Gastrocnemius medialis (tissue), 4 donors: ENCODE measurements at regions not wholly inside any gene's neighbourhood (a gene's known extent, or its start where the extent isn't known, plus 50 kb on each side); places are given as distances from the start of the nearest gene placed in this dataset.

Source experiments
- ATAC-seq, 2 donors: fragments of 150-250 bp; one replicate each; pipeline ENCODE4 v1.9.1; 2016
- DNase-seq, 2 donors: peaks; one replicate each; pipeline ENCODE4 v3.0.0-alpha.2; 2019
- H3K27ac ChIP-seq, 4 donors: fragments of 200-600 bp; sonication (generic); 1 replicate in 1 of 4; 2 replicates in 3 of 4; pipeline ENCODE4 v1.5.1; 2016 to 2018; ENCODE audit warnings: mild to moderate bottlenecking in 2 of 4, moderate library complexity in 1 of 4
- H3K27me3 ChIP-seq, 3 donors: fragments of 200-600 bp; sonication (generic) in 2 of 3; 1 replicate in 1 of 3; 2 replicates in 2 of 3; pipeline versions ENCODE4 v1.5.1 to v1.6.0; 2016 to 2019; ENCODE audit warnings: mild to moderate bottlenecking in 1 of 3, moderate library complexity in 1 of 3
- H3K36me3 ChIP-seq, 2 donors: fragments of 200-600 bp; sonication (generic) in 1 of 2; one replicate each; pipeline ENCODE4 v1.5.1; 2017 to 2018
- H3K4me1 ChIP-seq, 2 donors: fragments of 200-600 bp; sonication (generic) in 1 of 2; one replicate each; pipeline ENCODE4 v1.5.1; 2016 to 2017; ENCODE audit warnings: mild to moderate bottlenecking in 2 of 2
- H3K4me3 ChIP-seq, 4 donors: fragments of 200-600 bp; sonication (generic) in 3 of 4; 1 replicate in 1 of 4; 2 replicates in 3 of 4; pipeline ENCODE4 v1.5.1; 2016 to 2019; ENCODE audit warnings: mild to moderate bottlenecking in 2 of 4
- H3K9me3 ChIP-seq, 3 donors: fragments of 200-600 bp; sonication (generic) in 2 of 3; 1 replicate in 1 of 3; 2 replicates in 2 of 3; pipeline ENCODE4 v1.5.1; 2016 to 2019
- CTCF ChIP-seq, 5 experiments: fragments of 450-650 bp in 3 of 5; fragments of 200-600 bp in 2 of 5; sonication (generic) in 2 of 5; IDR thresholded peaks in 4 of 5; conservative IDR thresholded peaks in 1 of 5; 1 replicate in 4 of 5; 2 replicates in 1 of 5; pipeline ENCODE4 v1.5.1; 2016 to 2019; ENCODE audit warnings: antibody characterized with exemption in 5 of 5, mild to moderate bottlenecking in 3 of 5, moderate library complexity in 3 of 5
- POLR2A ChIP-seq, 2 donors: fragments of 450-650 bp; IDR thresholded peaks; one replicate each; pipeline ENCODE4 v1.6.1; 2017; ENCODE audit warnings: antibody characterized with exemption in 2 of 2, mild to moderate bottlenecking in 2 of 2, moderate library complexity in 2 of 2
- in situ Hi-C, 4 donors: fragments of 200-750 bp; cut with MboI; loops; one replicate each; pipeline versions ENCODE4 v1.15.0 to v1.8.0; 2017; ENCODE audit warnings: low sequenced_read_pairs in 4 of 4
- intact Hi-C: fragments of 100-400 bp; cut with DNase I; formaldehyde crosslinking; loops from one replicate; pipeline ENCODE4 v1.15.1; 2023; ENCODE audit warnings: low total_unique reads

GRCh38 chr10:106500925-106501525 lies 663.5 kb downstream of the SORCS1 start:
- intact Hi-C loops (no loop called here), in situ Hi-C loops (no loop called here)
- Histone ChIP-seq H3K27me3 (no peaks in the 10 kb centered on the region), H3K27ac (no peak overlapping the region), H3K4me3 (no peak overlapping the region), H3K36me3 (no peaks in the 10 kb centered on the region), H3K9me3 (no peaks in the 10 kb centered on the region), H3K4me1 (no peaks in the 10 kb centered on the region)
- no peak for DNase-seq
- ATAC-seq = no peak
- TF ChIP-seq CTCF (IDR thresholded peaks at IDR 0.05 in 4 of 5, conservative IDR thresholded peaks at IDR 0.05 in 1 of 5) (no peak), POLR2A (IDR thresholded peaks at IDR 0.05) (no peak)

- Histone ChIP-seq H3K36me3 (no peaks in the 10 kb centered on the region), H3K4me3 (no peak overlapping the region), H3K27ac (no peak overlapping the region), H3K4me1 (no peaks in the 10 kb centered on the region), H3K27me3 (no peaks in the 10 kb centered on the region), H3K9me3 (no peaks in the 10 kb centered on the region)
- ATAC-seq (no peak), DNase-seq (no peak)
- intact Hi-C loops (no loop called here), in situ Hi-C loops (no loop called here)
- TF ChIP-seq POLR2A (IDR thresholded peaks at IDR 0.05) = no peak
- no peak for TF ChIP-seq CTCF (IDR thresholded peaks at IDR 0.05 in 4 of 5, conservative IDR thresholded peaks at IDR 0.05 in 1 of 5)
These were observed 664.2 kb downstream of the SORCS1 start for GRCh38 chr10:106500041-106500924.

GRCh38 chr10:106499448-106499847 lies 665.1 kb downstream of the SORCS1 start:
- Histone ChIP-seq H3K9me3 (no peaks in the 10 kb centered on the region), H3K27ac (no peak overlapping the region), H3K27me3 (no peaks in the 10 kb centered on the region), H3K36me3 (no peaks in the 10 kb centered on the region), H3K4me3 (no peak overlapping the region), H3K4me1 (no peaks in the 10 kb centered on the region)
- ATAC-seq (no peak), DNase-seq (no peak)
- TF ChIP-seq POLR2A (IDR thresholded peaks at IDR 0.05) = no peak
- TF ChIP-seq CTCF (IDR thresholded peaks at IDR 0.05 in 4 of 5, conservative IDR thresholded peaks at IDR 0.05 in 1 of 5) = no peak
- in situ Hi-C loops (no loop called here), intact Hi-C loops (no loop called here)

GRCh38 chr10:106498675-106499074 lies 665.8 kb downstream of the SORCS1 start:
- no peak for TF ChIP-seq CTCF (IDR thresholded peaks at IDR 0.05 in 4 of 5, conservative IDR thresholded peaks at IDR 0.05 in 1 of 5)
- TF ChIP-seq POLR2A (IDR thresholded peaks at IDR 0.05) = no peak
- in situ Hi-C loops = no loop called here
- intact Hi-C loops = no loop called here
- DNase-seq (no peak), ATAC-seq (no peak)
- no peaks in the 10 kb centered on the region for H3K27me3 ChIP-seq
- no peaks in the 10 kb centered on the region for H3K4me1 ChIP-seq
- H3K4me3 ChIP-seq = no peak overlapping the region
- no peaks in the 10 kb centered on the region for H3K36me3 ChIP-seq
- H3K9me3 ChIP-seq = no peaks in the 10 kb centered on the region
- no peak overlapping the region for H3K27ac ChIP-seq
